Cerebellar cortex (tissue), 1 donor: ENCODE measurements at regions not wholly inside any gene's neighbourhood (a gene's known extent, or its start where the extent isn't known, plus 50 kb on each side); places are given as distances from the start of the nearest gene placed in this dataset.

Experiments
- DNase-seq: peaks from one replicate; pipeline ENCODE4 v3.0.0-alpha.2; 2015; ENCODE audit warnings: low spot score

GRCh38 chr14:84655014-84655413 is 874.9 kb upstream of the FLRT2 start:
- DNase-seq = no peak

- no peak for DNase-seq
Observed at GRCh38 chr14:84657911-84658310, 872.0 kb upstream of the FLRT2 start.

GRCh38 chr14:84670796-84671195 is 859.1 kb upstream of the FLRT2 start:
- no peak for DNase-seq

DNA sequence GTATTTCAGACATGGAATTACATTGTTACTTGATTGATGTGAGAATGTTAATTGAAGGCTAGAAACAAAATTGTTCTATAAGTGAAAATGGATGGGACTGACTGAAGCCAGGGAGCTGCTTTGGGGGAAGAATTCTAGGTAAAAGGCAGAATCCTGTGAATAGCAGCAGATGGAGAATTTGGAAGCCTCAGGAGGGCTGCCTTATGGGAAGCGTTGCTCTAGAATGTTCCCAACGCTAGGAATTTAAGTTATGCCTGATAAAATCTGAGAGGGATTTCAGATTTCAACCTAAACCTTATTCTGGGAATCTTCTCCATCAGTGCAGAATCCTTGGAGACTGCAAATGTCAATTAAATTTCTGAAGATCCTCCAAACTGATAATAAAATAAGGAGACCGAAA is 858.2 kb upstream of the FLRT2 start:
- DNase-seq = no peak

DNA sequence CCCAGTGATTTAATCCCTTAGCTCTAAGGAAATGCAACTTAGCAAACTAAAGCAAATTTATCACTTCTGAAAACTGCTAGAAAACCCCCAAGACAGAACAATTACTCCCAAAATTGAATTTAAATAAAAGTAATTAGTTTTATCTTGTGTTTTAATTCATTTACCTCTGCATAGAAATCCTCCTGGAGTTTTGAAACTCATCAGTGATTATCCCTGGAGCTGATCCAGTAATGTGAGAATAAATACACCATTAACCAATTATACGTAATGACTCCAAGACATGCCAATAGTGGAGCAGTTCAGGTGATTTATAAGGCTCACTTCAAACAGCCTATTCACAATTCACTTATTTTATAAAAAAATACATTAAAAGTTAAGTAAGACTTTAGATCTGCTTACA is 855.3 kb upstream of the FLRT2 start:
- no peak for DNase-seq

GRCh38 chr14:84686550-84686949 is 843.4 kb upstream of the FLRT2 start:
- DNase-seq = no peak

DNA sequence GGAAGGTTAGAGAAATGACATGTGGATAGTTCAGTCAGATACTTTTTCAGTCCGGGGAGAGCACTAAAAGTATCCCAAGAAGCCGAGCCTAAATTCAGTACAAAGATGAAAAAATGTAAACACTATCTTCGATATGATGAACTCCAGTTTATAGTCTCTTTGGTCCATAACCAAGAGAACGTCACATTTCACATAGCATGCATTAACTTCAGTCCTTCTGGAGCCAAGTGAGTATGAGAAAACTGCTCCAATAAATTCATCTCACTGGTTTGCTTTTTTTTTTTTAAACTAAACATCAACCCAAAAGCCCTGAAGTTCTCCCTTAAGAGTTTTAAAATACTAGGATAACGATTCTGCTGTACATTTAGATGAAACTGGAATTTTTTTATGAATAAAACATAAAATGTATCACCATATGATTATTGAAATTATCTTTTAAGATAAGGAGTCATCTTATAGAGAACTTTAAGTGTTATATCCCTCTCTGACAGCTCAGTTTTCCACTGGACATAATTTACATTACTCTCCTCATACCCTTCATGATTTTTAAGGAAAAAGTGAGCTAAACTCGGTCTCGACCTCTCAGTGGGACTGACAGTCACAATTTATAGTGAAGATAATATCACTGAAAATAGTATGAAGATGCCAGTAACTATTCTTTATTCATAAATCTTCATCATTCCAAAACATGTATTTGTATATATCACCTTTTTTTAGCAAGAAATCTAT is 841.5 kb upstream of the FLRT2 start:
- no peak for DNase-seq

- DNase-seq = no peak
Observed at GRCh38 chr14:84694161-84694560, 835.8 kb upstream of the FLRT2 start.

- DNase-seq = no peak
Observed at GRCh38 chr14:84704601-84705000, 825.3 kb upstream of the FLRT2 start.

GRCh38 chr14:84707830-84708229 is 822.1 kb upstream of the FLRT2 start:
- no peak for DNase-seq

DNA sequence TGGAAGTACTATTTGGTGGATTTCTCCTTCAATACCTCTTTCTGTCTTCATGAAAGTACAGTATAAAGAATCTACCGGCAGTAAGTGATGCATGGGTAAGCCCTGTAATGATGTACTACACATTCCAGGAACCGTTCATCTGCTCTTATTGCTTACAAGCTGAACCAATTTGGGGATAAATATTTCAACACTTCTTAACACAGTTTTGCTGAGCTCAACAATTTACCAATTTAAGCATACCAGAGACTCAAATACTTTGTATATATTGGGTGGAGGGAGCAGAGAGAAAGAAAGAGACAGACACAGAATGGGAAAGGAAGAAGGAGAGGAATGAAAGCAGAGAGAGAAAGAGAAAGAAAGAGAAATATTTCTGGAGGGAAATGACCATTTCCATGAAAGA is 821.1 kb upstream of the FLRT2 start:
- DNase-seq = no peak

- DNase-seq = no peak
Observed at GRCh38 chr14:84726471-84726870, 803.5 kb upstream of the FLRT2 start.

DNA sequence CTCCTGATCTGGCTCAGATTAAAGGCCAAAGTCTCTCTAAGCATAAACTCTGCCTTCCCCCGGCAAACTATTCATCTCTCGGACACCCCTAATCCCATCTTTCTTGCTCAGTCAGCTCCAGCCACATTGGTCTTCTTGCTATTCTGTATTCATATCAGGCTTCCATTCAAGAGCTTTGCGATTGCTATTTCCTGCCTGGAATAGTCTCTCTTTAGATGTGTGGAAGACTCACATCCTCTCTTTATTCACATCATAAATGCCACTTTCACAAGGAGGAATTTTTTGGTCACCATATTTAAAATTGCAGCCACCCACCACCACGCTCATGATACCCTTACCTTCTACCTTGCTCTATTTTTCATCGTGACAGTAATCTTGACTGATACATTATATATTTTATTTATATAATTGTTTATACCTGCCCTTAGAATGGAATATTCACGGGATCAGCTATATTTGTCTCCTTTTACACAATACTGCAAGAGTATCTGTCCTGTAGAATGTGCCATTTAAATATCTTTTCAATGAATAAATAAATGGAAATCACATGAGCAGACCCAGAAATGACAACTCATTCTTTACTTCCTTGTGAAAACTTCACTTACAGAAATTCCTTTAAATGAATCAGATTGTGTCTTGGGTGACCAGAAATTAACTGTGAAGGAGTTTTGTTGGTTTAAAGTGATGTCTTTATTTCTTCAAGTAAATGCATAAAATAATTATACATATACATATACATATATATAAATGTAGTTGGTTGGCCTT is 780.6 kb upstream of the FLRT2 start:
- DNase-seq = no peak

DNA sequence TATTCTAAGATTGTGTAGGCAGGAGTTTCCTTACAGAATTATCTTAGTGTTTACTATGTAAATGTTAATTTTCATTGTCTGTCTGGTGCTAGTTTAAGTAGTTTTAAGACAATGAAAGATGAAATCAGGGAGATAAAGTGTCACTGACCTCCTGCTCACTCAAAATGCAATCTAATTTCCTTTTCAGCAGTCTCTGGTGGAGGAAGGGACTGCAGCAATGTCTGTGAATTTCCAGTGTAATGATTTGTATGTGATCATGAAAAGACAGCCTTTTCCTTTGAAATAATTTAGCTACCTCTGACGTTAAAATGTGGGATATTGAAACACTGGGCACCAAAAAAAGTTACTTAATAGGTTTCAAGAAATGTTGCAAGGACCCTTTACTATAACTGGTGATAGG is 779.7 kb upstream of the FLRT2 start:
- DNase-seq = no peak

DNA sequence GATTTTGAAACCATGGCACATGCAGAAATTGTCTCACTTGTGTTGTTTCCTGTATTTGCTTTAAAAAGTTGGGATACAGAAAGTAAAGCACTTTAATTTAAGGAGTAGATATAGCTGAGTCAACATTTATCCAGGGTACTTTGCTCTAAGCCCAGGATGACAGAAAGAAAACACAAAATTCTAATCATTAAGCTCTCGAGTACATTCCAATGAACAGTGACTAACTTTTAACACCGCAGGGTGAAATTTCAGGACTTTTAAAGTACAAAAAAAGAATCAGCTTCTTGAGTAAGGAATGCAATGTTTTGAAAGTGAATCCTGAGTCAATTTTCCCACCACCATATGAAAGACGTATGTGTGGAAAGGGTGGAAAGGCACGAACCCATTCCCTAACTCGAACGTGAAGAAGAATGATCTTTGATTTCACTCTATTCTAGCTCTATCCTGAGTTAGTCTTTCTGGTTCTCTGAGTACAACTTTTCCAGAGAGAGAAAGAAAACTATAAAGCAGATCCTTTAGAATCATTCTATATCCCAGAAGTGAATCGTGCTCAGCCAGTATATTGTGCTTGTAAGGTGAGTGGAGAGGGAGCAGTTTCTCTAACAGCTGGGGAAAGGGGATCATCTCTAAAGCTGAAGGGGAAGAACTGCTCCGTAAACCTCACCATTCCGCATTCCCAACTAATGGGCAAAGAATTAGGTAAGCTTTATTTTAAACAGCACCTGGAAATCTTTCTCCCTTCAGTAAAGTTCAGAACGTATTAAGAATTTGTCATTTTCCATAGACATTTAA is 779.0 kb upstream of the FLRT2 start:
- DNase-seq = no peak

DNA sequence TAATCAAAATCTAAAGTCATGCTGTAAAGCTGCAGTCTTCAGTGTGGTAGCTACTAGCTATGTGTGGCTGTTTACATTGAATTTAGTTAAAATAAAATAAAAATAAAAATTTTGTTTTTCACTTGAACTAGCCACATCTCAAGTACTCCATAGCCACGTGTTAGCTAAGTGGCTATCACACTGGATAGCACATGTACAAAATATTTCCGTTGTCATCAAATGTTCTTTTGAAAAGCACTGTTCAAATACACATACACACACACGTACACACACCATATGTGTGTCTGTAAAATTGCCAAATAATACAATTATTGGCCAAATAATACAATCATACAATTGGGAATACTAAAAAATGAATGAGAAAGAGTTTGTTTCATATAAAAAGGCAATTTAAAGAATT is 778.2 kb upstream of the FLRT2 start:
- DNase-seq = no peak

DNA sequence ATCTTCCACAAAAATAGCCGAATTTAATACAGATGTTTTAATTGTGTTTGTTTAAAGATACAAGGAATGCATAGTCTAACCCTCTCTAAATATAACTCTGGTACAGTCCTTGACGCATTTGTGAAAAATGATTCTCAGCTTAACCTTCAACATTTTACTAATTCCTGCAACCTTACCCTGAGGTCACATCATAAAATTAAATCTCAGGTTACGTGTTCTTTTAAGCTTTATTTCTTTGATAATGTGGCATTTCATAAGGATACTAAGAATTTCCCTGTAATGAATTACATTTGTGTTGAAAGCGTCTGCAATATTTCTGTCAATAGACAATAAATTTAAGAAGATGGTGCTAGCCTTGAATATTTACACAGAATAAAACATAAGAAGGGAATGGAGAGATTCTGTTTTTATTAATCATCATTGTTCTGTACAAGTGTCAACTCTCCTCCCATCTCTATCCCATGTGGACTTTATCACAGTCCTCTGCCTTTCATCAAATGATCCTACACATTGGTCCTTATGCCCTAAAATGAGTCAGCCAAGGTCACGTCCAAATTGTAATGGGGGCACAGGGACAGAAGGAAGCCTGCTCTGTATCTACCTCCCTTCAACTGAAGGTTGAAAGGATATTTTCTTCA is 769.3 kb upstream of the FLRT2 start:
- DNase-seq = no peak

GRCh38 chr14:84767434-84767833 is 762.5 kb upstream of the FLRT2 start:
- no peak for DNase-seq

- DNase-seq = no peak
Observed at GRCh38 chr14:84770030-84770429, 759.9 kb upstream of the FLRT2 start.

- DNase-seq = no peak
Observed at GRCh38 chr14:84777356-84777755, 752.6 kb upstream of the FLRT2 start.

DNA sequence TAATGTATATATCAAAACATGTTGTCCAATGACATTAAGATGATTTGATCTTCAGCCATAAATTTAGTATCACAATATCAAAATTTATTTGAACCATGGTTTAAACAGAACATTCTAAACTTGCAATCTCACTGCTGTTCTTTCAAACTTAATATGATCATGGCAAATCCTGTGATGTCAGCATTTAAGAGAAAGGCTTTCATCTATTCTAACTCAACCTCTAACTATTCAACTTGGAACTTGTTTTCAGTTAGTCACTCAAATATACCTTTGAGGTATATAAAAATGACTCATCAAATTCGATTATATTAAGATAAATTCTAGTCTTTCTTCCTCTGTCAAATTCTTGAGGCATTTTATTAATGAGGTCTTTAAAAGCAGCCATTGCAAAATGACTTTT is 747.0 kb upstream of the FLRT2 start:
- no peak for DNase-seq

DNA sequence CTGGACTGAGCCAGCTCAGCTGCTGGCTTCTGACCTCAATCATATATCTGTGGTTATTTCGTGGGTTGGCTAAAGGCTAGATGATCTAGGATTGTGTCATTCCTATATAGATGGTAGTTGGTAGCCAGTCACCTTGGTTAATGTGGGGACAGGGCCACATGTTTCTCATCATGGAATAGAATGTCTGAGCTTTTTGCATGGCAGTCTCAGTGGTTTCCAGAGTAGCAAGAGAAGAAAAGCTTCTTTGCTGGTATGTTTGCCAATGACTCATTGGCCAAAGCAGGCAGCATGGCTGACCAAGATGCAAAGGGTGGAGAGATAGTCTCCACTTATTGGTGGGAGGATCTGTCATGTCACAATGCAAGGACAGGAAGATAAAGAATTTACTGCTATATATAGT is 746.4 kb upstream of the FLRT2 start:
- DNase-seq = no peak
